Prostate gland (tissue), 2 donors: ENCODE measurements at regions not wholly inside any gene's neighbourhood (a gene's known extent, or its start where the extent isn't known, plus 50 kb on each side); places are given as distances from the start of the nearest gene placed in this dataset.

ENCODE experiments used
- DNase-seq: peaks from one replicate; pipeline ENCODE4 v3.0.0-alpha.2; 2019; ENCODE audit warnings: low spot score
- H3K27ac ChIP-seq, 2 donors: fragments of 200-600 bp; sonication (generic); 2 replicates each; pipeline ENCODE4 v1.5.1; 2017 to 2019
- H3K27me3 ChIP-seq: fragments of 200-600 bp; sonication (generic); replicated peaks from 2 replicates; pipeline ENCODE4 v1.5.1; 2019; ENCODE audit not compliant: insufficient read depth
- H3K36me3 ChIP-seq, 2 donors: fragments of 200-600 bp; sonication (generic); 1 replicate in 1 of 2; 2 replicates in 1 of 2; pipeline versions ENCODE4 v1.5.1 to v1.8.1; 2017 to 2019
- H3K4me1 ChIP-seq: fragments of 200-600 bp; sonication (generic); replicated peaks from 2 replicates; pipeline ENCODE4 v1.5.1; 2019
- H3K4me3 ChIP-seq, 2 donors: fragments of 200-600 bp; sonication (generic); 2 replicates each; pipeline ENCODE4 v1.5.1; 2017 to 2019
- H3K9me3 ChIP-seq: fragments of 200-600 bp; sonication (generic); 2 replicates; pipeline ENCODE4 v1.5.1; 2017
- POLR2A ChIP-seq: fragments of 450-650 bp; IDR thresholded peaks from one replicate; pipeline ENCODE4 v1.6.1; 2016; ENCODE audit warnings: antibody characterized with exemption, mild to moderate bottlenecking
- POLR2AphosphoS5 ChIP-seq: sonication (generic); formaldehyde crosslinking; IDR thresholded peaks from one replicate; pipeline ENCODE4 v1.6.1; 2017; ENCODE audit warnings: antibody characterized with exemption
- WGBS: methylation state at CpG from one replicate; pipeline ENCODE4 v1.1.5; 2018; 5-methylcytosine and 5-hydroxymethylcytosine counted together
- intact Hi-C: fragments of 100-400 bp; cut with DNase I; formaldehyde crosslinking; loops from one replicate; pipeline ENCODE4 v1.14.2; 2022
- TF ChIP-seq, protein P1 (sequence below), 4 experiments: fragments of 200-600 bp in 2 of 4; fragments of 450-650 bp in 2 of 4; sonication (generic) in 2 of 4; IDR thresholded peaks; 1 replicate in 3 of 4; 2 replicates in 1 of 4; pipeline ENCODE4 v1.5.1; 2016 to 2019; ENCODE audit warnings: antibody characterized with exemption in 4 of 4, mild to moderate bottlenecking in 2 of 4, moderate library complexity in 2 of 4

DNA sequence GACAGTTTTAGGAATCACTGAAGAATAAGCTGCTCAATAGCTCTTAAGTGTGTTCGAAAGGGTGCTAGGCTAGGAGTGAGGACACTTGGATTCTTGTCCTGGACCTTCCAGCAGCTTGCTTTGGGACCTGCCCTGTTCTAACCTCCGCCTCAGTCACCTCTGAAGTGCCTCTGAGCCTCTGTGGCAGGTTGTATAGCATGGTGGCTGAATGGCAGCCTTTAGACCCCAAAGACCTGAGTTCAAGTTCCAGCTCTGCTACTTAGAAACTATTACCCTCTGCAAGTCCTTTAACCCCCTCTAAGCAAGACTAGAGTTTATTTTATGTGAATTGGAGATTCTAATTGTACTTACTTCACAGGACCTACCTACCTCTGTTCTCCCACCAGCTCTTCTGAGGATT, 81.5 kb downstream of the RRAGC start:
- Histone ChIP-seq H3K4me3 (no peak overlapping the region), H3K36me3 (no peaks in the 10 kb centered on the region), H3K4me1 (no peaks in the 10 kb centered on the region), H3K9me3 (no peaks in the 10 kb centered on the region), H3K27me3 (peaks cover 6% of the 10 kb centered on the region), H3K27ac (no peak overlapping the region)
- 91% methylated on average over 2 of the region's 2 CpGs for WGBS
- TF ChIP-seq POLR2A, result no peak
- TF ChIP-seq, protein P1, sequence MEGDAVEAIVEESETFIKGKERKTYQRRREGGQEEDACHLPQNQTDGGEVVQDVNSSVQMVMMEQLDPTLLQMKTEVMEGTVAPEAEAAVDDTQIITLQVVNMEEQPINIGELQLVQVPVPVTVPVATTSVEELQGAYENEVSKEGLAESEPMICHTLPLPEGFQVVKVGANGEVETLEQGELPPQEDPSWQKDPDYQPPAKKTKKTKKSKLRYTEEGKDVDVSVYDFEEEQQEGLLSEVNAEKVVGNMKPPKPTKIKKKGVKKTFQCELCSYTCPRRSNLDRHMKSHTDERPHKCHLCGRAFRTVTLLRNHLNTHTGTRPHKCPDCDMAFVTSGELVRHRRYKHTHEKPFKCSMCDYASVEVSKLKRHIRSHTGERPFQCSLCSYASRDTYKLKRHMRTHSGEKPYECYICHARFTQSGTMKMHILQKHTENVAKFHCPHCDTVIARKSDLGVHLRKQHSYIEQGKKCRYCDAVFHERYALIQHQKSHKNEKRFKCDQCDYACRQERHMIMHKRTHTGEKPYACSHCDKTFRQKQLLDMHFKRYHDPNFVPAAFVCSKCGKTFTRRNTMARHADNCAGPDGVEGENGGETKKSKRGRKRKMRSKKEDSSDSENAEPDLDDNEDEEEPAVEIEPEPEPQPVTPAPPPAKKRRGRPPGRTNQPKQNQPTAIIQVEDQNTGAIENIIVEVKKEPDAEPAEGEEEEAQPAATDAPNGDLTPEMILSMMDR (IDR thresholded peaks at IDR 0.05), result no peak
- no peak for TF ChIP-seq POLR2AphosphoS5
- DNase-seq, result no peak
- intact Hi-C loops, result no loop called here

DNA sequence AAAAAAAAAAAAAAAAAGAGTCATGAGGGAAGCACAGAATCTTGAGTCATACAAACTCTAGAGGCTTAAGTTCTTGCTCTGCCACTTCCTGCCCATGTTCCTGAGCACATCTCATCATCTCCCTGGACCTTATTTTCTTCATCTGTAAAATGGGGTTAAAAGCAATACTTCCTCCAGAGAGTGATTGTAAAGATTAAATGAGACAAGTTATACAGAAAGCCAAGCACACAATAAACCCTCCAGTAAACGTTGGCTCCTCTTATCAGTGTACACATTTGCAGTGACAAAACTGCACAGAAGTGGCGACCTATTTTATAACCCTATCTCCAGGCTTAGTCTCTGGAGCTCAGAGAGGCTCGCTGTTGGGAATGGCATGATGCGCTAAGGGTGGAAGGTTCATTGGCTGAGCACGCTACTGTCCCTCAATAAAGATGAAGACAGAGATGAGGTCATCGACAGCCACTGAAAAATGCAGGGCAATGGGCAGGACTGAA, 82.1 kb downstream of the RRAGC start:
- WGBS, result 46% methylated on average over 6 of the region's 6 CpGs
- TF ChIP-seq, protein P1 (IDR thresholded peaks at IDR 0.05), result no peak
- TF ChIP-seq POLR2AphosphoS5 (no peak), POLR2A (no peak)
- no peaks in the 10 kb centered on the region for H3K4me1 ChIP-seq
- peaks cover 6% of the 10 kb centered on the region for H3K27me3 ChIP-seq
- H3K36me3 ChIP-seq, result no peaks in the 10 kb centered on the region
- no peaks in the 10 kb centered on the region for H3K9me3 ChIP-seq
- no peak overlapping the region for H3K27ac ChIP-seq
- DNase-seq, result no peak
- H3K4me3 ChIP-seq, result no peak overlapping the region
- intact Hi-C loops, result no loop called here

DNA sequence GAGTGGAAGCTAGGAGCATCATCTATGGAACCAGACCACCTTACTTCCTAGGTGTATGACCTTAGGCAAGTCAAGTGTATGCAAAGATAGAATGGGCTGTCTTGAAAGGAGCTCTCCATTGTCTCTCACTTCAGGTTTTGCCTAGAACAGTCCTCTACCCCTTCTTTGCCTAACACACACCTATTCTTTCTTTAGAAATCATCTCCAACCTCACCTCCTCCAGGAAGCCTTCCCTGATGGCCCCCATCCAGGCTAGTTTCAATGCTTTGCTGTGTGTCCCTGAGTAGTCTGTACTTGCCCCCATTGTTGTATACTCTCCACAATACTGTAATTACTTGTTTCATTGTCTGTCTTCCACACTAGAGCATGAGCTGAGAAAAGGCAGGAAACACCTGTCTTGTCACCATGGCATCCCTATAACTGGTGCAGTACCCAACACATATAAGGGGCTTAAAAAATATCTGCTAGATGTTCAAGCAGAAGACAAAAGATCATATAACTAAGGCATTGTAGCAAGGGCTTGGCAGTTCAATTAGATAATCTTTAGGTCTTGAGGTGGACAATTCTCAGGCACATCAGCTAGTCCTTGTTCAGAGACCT, 83.0 kb downstream of the RRAGC start:
- Histone ChIP-seq H3K36me3 (no peaks in the 10 kb centered on the region), H3K9me3 (no peaks in the 10 kb centered on the region), H3K4me3 (no peak overlapping the region), H3K27me3 (peaks cover 2% of the 10 kb centered on the region), H3K4me1 (no peaks in the 10 kb centered on the region), H3K27ac (no peak overlapping the region)
- no peak for TF ChIP-seq POLR2AphosphoS5
- no peak for TF ChIP-seq POLR2A
- TF ChIP-seq, protein P1 (IDR thresholded peaks at IDR 0.05), result no peak
- no peak for DNase-seq
- intact Hi-C loops, result no loop called here

DNA sequence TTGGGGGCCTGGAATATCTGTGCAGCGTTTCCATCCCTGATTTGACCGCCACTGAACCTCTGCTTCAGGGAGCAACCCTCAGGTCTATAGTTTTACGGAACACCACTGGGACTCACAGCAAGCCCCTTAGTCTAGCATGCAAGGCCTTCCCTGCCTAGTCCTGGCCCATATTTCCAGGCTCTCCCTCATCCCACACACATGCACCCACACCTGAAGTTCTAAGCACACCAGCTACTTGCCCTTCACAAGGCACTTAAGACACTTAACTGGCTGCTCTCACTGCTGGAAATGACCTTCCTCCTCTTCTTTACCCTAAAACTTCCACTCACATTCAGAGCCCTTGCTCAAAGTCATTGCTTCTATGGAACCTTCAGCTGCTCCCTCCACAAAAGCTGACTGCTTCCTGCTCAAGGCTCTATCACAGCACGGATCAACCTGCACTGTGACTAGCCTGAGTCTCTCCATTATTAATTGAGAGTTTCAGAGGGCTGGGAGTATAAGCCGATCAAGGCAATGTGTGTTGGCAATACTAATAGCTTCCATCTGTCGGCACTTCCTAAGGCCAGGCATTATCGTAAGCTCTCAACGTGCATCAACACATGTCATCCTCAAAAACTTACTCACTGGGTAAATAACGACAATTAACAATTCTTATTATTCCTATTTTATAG, 84.3 kb downstream of the RRAGC start:
- Histone ChIP-seq H3K4me3 (no peak overlapping the region), H3K36me3 (no peaks in the 10 kb centered on the region), H3K27ac (no peak overlapping the region), H3K4me1 (no peaks in the 10 kb centered on the region), H3K27me3 (peaks cover 2% of the 10 kb centered on the region), H3K9me3 (no peaks in the 10 kb centered on the region)
- TF ChIP-seq, protein P1 (IDR thresholded peaks at IDR 0.05), result no peak
- TF ChIP-seq POLR2AphosphoS5 (no peak), POLR2A (no peak)
- DNase-seq, result no peak
- 83% methylated on average over 9 of the region's 9 CpGs for WGBS
- intact Hi-C loops, result no loop called here

DNA sequence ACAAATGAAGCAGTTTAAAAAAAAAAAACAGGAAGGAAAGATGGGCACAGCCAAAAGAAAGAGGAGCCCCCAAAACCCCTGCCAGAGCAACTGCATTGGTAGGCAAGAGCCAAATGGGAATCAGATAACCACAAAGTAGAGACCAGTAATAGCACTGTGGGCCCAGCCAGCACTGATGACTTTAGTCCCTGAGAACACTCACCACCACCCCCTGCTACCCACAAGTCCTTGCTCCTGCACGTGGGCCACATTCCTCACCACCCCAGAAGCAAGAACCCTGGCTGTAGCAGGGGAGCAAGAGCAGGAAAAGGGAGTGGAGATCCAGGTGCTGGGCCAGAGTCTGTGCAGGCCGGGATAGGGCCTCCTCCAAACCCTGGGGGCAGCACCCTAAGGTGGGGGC, 86.1 kb downstream of the RRAGC start:
- intact Hi-C loops, result no loop called here
- H3K4me3 ChIP-seq, result no peak overlapping the region
- H3K9me3 ChIP-seq, result no peaks in the 10 kb centered on the region
- H3K27me3 ChIP-seq, result peaks cover 2% of the 10 kb centered on the region
- H3K27ac ChIP-seq, result no peak overlapping the region
- H3K4me1 ChIP-seq, result no peaks in the 10 kb centered on the region
- H3K36me3 ChIP-seq, result no peaks in the 10 kb centered on the region
- no peak for DNase-seq
- 67% methylated on average over 2 of the region's 2 CpGs for WGBS
- TF ChIP-seq POLR2AphosphoS5 (no peak), POLR2A (no peak)
- TF ChIP-seq, protein P1 (IDR thresholded peaks at IDR 0.05), result no peak
